ENCODE measurements at regions not wholly inside any gene's neighbourhood (a gene's known extent, or its start where the extent isn't known, plus 50 kb on each side); places are given as distances from the start of the nearest gene placed in this dataset.

DNA sequence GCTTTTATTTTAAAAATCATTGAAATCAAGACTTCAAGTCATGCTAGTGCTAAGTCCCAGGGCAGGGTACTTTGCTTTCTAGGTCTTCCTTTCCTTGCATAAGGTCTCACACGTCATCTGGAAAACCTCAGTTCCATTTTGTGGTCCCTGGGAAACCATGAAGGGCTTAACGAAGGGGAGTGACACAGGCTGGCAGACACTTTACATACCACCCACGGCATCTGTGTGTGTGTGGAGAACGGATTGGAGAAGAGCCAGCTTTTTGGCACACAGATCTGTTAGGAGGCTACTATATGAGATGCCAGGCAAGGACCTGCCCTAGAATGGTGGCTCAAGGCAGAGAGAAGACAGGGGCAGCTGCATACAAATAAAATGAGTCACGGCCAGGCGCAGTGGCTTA lies 107.5 kb upstream of the NSMCE3 start:
- TF ChIP-seq, protein P1, sequence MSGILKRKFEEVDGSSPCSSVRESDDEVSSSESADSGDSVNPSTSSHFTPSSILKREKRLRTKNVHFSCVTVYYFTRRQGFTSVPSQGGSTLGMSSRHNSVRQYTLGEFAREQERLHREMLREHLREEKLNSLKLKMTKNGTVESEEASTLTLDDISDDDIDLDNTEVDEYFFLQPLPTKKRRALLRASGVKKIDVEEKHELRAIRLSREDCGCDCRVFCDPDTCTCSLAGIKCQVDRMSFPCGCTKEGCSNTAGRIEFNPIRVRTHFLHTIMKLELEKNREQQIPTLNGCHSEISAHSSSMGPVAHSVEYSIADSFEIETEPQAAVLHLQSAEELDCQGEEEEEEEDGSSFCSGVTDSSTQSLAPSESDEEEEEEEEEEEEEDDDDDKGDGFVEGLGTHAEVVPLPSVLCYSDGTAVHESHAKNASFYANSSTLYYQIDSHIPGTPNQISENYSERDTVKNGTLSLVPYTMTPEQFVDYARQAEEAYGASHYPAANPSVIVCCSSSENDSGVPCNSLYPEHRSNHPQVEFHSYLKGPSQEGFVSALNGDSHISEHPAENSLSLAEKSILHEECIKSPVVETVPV (CRISPR knock-in tag; IDR thresholded peaks at IDR 0.05), result no peak
- TF ChIP-seq, protein P2, sequence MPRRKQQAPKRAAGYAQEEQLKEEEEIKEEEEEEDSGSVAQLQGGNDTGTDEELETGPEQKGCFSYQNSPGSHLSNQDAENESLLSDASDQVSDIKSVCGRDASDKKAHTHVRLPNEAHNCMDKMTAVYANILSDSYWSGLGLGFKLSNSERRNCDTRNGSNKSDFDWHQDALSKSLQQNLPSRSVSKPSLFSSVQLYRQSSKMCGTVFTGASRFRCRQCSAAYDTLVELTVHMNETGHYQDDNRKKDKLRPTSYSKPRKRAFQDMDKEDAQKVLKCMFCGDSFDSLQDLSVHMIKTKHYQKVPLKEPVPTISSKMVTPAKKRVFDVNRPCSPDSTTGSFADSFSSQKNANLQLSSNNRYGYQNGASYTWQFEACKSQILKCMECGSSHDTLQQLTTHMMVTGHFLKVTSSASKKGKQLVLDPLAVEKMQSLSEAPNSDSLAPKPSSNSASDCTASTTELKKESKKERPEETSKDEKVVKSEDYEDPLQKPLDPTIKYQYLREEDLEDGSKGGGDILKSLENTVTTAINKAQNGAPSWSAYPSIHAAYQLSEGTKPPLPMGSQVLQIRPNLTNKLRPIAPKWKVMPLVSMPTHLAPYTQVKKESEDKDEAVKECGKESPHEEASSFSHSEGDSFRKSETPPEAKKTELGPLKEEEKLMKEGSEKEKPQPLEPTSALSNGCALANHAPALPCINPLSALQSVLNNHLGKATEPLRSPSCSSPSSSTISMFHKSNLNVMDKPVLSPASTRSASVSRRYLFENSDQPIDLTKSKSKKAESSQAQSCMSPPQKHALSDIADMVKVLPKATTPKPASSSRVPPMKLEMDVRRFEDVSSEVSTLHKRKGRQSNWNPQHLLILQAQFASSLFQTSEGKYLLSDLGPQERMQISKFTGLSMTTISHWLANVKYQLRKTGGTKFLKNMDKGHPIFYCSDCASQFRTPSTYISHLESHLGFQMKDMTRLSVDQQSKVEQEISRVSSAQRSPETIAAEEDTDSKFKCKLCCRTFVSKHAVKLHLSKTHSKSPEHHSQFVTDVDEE (CRISPR knock-in tag; IDR thresholded peaks at IDR 0.05), result no peak
- TF ChIP-seq TOX (CRISPR knock-in tag; IDR thresholded peaks at IDR 0.05; ENCODE audit: borderline replicate concordance), result no peak
- no peak for TF ChIP-seq ISL1 (CRISPR knock-in tag; IDR thresholded peaks at IDR 0.05)
- no peak for TF ChIP-seq CSDC2 (CRISPR knock-in tag; IDR thresholded peaks at IDR 0.05)
- TF ChIP-seq RARB (CRISPR knock-in tag; IDR thresholded peaks at IDR 0.05), result no peak
- no peak for TF ChIP-seq OSR1 (CRISPR knock-in tag; IDR thresholded peaks at IDR 0.05)
- TF ChIP-seq BACH2 (CRISPR knock-in tag; IDR thresholded peaks at IDR 0.05; ENCODE audit: borderline replicate concordance), result no peak

Measured in SK-N-SH treated with all-trans-retinoic acid at 6 μM for 48 hours (cell line).